HS-5 (cell line): ENCODE measurements at regions not wholly inside any gene's neighbourhood (a gene's known extent, or its start where the extent isn't known, plus 50 kb on each side); places are given as distances from the start of the nearest gene placed in this dataset.

Experiments
- DNase-seq: peaks from one replicate; pipeline ENCODE4 v3.0.0-alpha.2; 2012; ENCODE audit warnings: low read depth

DNA sequence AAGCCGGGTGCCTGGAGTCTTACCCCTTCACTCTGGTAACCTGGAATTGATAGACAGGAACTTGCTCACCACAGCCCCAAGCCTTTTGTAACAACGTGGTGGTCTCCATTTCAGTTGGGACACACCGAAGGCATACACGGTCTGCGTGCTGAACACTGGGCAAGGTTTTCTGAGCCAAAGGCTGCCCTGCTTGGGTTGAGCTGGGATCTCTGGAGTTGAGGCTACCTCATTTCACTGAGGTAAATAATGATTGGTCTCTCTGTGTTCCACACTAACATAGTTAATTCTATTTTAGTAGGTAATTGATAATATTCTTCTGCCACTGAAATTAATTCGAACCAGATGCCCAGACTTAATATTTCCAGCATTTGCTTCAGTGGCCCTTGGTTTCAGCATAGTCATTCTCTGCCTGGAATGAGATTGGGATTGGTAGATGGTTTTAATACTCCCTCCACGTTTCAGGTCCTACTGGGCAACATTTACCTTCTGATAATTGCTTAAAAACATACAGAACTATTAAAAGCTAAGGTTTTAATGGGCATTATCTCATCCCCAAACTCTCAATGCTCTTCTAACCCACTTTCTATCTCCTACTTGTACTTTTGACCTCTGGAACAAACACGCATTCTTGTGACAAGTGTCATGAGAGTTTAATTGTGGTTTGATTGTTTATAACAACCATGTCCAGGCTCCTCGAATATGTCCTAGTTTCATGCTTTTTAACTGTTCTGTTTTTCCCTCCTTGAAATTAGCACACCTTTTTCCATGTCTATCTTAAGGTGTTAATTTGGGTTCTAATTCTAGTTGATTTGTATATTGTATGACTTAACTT lies 202.3 kb upstream of the KLF6 start:
- DNase-seq, result no peak

DNA sequence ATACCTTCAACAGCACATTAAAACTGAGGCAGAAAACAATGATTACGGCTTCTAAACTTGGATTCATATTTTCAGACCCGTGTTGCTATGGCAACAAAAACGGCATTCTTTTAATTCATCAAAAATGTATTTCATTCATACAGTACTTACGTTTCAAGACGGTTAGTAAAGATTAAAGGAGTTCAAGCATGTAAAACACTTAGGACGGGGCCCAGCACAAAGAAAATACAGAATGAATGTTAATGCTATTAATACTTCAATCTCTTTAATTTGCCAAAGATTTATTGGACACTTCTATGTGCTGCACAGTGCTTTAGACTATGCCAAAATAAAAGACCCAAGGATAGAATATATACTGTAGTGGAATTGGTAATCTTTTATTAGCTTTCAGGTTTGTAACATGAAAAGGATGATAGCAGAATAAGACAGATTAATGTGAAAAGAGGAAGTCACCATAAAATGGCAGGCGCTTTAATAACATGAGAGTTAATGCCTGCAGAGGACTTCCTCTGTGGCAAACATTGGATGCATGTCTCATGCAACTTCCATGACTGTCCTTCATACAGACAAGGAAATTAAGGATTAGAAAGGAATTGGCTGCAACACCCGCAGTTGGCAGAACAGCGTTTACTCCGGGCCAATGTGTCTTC lies 201.6 kb upstream of the KLF6 start:
- DNase-seq, result no peak

GRCh38 chr10:3982746-3983442 lies 197.9 kb upstream of the KLF6 start:
- DNase-seq, result no peak

- no peak for DNase-seq
Observed at GRCh38 chr10:3981300-3981699, 196.3 kb upstream of the KLF6 start.

DNA sequence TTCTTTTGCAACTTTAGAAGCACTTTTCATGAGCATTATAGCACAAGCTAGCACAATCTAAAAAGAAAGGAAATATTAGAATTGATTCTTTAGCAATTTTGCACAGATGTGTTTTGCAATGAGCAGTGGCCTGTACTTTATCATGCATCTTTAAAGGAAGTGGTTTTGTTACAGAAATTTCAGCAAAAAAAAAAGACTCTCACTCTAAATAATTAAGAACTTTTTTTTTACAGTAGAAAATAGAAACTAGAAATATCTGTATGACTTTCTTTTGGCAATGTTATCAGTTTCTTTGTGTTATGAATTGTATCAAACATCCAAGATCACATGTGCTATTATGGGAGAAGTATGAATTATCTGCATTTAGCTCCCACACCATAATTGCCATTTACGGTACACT lies 195.7 kb upstream of the KLF6 start:
- DNase-seq, result no peak

DNA sequence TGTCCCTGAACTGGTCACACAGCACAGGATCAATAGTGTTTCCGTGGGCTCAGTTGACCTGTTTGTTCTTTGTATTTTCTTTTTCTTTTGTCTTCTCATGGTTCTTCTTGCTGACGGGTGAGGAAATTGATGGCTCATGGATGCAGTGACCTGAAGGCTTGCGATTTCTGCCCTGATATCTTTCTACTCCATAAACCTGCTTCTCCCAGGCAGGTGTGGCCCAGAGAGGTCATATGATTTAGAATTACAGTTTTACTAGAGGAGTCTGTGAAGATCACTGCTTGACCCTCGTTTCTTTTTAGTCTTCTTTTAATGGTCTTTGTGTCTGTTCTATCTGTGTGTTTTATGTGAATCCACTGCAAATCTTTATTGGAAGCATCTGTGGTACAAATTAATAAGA lies 195.1 kb upstream of the KLF6 start:
- no peak for DNase-seq

DNA sequence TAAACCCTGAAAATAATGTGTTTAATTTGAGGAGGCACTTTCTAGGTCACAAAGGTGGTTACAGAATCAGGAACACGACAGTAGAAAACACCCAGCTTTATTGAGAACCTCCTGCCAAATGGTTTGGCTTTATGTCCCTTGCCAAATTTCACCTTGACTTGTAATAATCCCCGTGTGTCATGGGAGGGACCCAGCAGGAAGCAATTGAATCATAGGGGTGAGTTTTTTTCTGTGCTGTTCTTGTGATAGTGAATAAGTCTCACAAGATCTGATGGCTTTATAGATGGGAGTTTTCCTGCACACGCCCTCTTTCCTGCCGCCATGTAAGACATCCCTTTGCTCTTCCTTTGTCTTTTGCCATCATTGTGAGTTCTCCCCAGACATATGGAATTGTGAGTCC lies 193.8 kb upstream of the KLF6 start:
- DNase-seq, result no peak

DNA sequence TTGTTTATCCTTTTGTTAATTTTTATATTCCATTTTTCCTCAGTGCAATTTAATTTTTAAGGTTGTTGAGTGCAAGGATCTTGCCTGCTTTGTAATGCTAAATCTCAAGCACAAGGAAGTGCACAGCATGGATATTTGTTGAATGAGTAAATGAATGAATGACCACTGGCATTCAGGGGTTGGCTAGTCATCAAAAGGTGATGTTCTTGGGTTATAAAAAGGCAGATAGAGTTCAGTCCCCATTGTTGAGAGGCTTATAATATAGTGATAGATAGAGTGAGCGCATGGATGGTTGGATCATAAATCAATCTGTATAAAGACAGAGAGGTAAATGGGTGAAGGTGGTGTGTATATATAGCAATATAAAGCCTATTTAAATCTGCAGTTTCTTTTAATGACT lies 193.2 kb upstream of the KLF6 start:
- DNase-seq, result no peak

DNA sequence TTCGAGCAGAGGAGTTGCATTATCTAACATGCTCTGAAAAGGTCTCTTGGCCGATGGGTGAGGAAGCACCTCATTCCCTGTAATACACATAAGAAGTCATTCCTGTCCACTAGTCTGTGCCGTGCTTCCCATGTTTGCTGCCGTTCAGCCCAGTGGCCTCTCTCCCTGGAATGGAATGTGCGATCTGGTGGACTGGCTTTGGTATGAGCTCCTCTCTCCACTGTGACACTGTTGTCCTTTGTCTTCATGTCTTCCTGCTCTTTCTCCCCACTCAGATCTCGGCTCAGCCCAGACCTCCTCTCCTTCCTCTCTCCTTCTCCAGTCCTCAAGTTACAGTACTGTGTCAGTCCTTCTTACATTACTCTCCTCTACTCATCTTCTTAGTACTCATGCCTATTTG lies 192.8 kb upstream of the KLF6 start:
- no peak for DNase-seq

DNA sequence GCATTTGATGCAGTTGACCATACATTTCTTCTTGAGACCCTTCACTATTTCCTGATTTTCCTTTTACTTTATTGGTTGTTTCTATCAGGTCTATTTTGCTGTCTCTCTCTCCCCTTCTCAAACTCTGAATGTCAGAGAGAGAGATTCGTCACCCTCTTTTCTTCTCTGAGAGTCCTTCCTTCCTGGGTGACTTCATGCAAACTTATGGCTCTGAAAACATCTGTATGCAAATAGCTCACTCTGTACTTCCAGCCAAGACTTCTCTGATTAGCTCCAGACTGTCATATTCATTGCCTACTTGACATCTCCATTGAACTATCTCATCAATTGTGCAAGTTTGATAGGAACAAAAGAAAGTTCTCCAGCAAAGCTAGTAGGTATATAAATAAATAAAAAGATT lies 191.7 kb upstream of the KLF6 start:
- DNase-seq, result no peak

GRCh38 chr10:3976171-3976570 lies 191.2 kb upstream of the KLF6 start:
- no peak for DNase-seq

GRCh38 chr10:3975016-3975415 lies 190.0 kb upstream of the KLF6 start:
- no peak for DNase-seq

DNA sequence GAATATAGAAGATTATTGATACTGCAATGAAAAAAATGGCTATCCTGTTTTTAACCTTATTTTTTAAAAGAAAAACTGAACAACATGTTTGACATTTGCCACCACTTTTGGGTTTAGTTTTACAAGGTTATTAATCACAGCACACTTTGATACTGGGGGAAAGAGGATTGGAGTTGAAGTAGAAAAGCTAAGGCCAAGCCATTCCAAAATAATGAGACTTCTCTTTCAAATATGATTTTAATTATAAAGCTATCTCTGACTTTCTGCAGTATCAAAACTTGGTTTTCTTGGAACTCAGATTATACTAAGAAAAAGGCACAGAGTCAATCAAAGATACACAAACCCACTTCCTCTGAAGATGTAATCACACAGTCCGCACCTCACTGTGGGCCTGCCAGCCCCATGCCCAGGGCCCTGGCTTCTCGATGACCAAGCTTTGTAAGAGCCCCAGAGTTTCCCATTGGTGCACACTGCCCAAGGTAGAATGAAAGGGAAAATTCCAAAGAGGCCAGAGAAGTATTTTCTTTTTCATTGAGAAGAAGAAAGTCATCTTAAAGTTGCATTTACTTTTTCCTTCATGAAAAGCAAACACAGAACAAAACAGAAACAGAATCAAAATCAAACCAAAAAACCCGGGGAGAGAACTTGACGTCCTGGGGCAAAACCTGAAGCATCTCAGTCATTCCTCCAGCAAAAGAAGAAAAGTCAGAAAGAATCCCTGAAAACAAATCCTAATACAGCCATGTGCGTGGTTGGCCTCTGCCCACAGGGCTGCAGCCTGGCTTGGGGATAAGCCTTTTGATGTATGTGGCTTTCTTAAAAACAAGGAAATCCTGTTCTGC lies 187.7 kb upstream of the KLF6 start:
- no peak for DNase-seq

DNA sequence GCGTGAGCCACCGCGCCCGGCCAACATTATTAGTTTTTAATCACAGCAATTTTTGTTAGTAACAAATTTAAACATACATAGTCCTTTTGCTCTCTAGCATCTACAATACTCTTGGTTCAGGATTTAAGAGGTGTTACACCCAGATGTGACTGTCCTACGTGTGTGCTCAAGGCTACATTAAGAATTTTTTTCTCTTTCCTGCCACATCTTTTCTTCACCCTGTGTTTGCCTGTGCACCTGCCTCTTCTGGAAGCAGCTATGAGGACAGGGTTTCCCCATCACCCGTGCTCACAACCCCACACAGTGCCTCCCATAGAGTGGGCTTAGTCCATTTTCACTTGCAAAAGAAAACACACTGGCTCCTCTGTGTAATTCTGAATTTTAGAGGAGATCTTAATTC lies 186.7 kb upstream of the KLF6 start:
- DNase-seq, result no peak

DNA sequence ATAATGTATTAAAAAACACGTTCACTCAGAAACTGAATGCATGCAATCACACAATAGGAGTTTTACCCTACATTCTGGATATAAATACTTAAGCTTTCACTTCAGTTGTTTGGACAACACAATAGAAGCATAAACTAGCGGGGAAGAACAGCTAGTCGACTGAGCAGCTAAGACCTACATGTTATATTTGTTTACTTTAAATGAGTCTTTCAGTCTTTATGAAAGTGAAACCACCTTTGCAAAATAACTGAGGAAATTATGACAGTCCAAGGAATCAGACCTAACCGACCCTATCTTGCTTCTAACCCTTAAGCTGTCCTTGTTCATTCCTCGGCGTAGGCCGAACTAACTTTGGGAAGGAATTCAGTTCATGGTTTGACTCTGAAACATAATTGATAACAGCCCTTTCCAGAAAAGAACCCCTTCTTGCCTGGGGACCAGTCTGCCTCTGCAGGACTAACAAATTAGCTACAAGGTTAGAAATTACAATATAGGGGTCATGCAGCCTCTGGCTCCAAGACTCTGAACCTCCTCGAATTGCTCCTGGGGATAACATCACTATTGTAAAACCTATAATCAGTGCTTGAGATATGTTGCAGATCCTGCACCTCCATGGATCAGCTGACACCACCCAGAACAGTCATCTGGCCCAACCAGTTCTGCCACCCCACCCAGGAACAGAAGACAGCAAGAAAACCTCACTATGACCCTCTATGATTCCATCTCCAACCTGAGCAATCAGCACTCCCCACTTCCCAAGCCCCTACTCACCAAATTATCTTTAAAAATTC lies 185.1 kb upstream of the KLF6 start:
- DNase-seq, result no peak

GRCh38 chr10:3968727-3969126 lies 183.7 kb upstream of the KLF6 start:
- no peak for DNase-seq

DNA sequence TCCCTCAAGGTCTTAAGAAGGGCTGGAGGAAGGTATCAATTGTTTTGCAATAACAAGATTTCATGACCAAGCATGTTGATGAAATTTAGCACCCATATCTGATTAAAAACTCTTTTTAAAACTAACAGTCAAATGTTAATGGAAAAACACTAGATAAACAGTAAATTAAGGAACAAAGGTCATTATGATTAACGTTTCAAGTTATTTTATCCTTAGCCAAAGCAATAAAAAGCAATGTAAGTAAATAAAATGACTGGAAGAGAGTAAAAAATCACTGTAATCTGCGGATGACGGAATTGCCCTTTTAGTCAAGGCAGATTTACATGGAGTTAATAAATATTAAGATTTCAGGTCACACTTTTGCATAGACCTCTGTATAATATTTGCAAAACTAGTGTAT lies 179.5 kb upstream of the KLF6 start:
- no peak for DNase-seq

DNA sequence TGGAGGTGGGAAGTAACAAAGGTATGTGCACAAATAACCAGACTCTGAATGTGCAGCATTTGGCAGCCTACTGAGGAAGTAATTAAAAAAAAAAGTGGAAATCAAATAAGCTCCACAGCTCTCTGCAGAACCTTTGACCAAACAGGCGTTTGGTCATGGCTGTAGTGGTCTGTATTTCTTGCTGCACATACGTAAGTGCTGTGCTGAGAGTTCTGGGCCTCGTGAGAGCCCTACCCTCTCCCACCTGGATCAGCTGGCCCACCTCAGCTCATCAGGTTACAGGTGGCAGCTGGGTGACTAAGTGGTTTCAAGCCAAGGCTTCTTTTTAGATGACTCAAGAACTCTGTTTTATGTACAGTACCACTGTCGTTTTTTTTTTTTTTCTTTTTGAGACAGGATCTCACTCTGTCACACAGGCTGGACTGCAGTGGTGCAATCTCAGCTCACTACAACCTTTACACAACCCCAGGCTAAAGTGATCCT lies 178.2 kb upstream of the KLF6 start:
- DNase-seq, result no peak

GRCh38 chr10:3961082-3961481 lies 176.1 kb upstream of the KLF6 start:
- no peak for DNase-seq

DNA sequence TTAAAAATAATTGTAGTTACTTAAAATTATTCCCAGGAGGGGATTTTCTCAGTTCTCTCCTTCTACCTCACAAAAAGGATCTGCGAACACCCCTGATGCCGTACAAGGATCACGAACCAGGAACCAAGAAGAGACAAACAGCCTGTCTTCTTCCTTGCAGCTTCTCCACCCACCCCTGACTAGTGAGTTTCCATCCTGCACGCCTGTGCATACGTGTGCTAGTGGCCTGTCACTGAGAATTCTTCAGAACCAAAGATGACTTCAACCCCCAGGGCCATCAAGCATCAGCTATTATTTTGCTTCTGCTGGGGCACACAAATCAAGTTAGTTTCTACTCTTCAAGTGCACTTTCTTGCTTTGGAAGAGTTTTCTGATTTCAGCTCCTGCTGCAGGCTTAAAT lies 175.5 kb upstream of the KLF6 start:
- DNase-seq, result no peak
